GM12891 (cell line): ENCODE measurements at regions not wholly inside any gene's neighbourhood (a gene's known extent, or its start where the extent isn't known, plus 50 kb on each side); places are given as distances from the start of the nearest gene placed in this dataset.

ENCODE experiments used
- PAX5 ChIP-seq: IDR thresholded peaks from 2 replicates; pipeline ENCODE4 v1.6.1; 2011; ENCODE audit warnings: low read length, moderate library complexity, mild to moderate bottlenecking; ENCODE audit not compliant: insufficient read depth, severe bottlenecking
- POLR2A ChIP-seq: IDR thresholded peaks from 2 replicates; pipeline ENCODE4 v1.6.1; 2011; ENCODE audit warnings: low read depth, low read length, control low read depth
- POLR2AphosphoS5 ChIP-seq: IDR thresholded peaks from 2 replicates; pipeline ENCODE4 v1.6.1; 2011; ENCODE audit warnings: low read depth, low read length, control low read depth
- POU2F2 ChIP-seq: IDR thresholded peaks from 2 replicates; pipeline ENCODE4 v1.6.1; 2011; ENCODE audit warnings: low read depth, mild to moderate bottlenecking, control low read depth, low read length, moderate library complexity
- SPI1 ChIP-seq: IDR thresholded peaks from 2 replicates; pipeline ENCODE4 v1.6.1; 2011; ENCODE audit warnings: low read depth, low read length, control low read depth
- TAF1 ChIP-seq: IDR thresholded peaks from 2 replicates; pipeline ENCODE4 v1.6.1; 2011; ENCODE audit warnings: low read depth, low read length, control low read depth

DNA sequence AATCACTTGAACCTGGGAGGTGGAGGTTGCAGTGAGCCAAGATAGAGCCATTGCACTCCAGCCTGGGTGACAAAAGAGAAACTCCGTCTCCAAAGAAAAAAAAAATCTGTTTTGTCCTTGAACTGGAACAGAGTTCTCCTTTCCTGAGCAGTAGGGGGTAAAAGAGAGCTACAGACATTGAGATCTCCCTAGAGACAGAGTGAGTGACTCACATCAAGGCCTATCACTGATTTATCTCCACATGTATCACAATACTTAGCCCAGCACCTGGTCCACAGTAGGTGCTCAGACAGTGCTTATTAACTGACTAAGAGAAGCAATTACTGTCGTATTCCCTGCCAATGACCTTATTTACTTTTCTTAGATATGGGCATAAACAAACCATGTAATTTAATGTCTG is 354.1 kb upstream of the C1orf87 start:
- TF ChIP-seq PAX5 (no peak), POLR2A (no peak), POLR2AphosphoS5 (no peak), TAF1 (no peak), POU2F2 (no peak), SPI1 (no peak)
